ENCODE measurements at regions not wholly inside any gene's neighbourhood (a gene's known extent, or its start where the extent isn't known, plus 50 kb on each side); places are given as distances from the start of the nearest gene placed in this dataset.

GRCh38 chr5:62690421-62690820 is 111.8 kb downstream of the LRRC70 start:
- H3K36me3 Mint-ChIP-seq: no peaks in the 10 kb centered on the region
- no peak overlapping the region for H3K4me3 Mint-ChIP-seq
- H3K27ac Mint-ChIP-seq: no peak overlapping the region
- H2AFZ ChIP-seq (replicated peaks): no peak overlapping the region
- no peaks in the 10 kb centered on the region for H3K9me3 Mint-ChIP-seq
- H3K9ac ChIP-seq: no peak overlapping the region
- H4K20me1 ChIP-seq (ENCODE audit: low read depth): no peaks in the 10 kb centered on the region
- H3K4me3 ChIP-seq: no peak overlapping the region
- H3K4me2 ChIP-seq: no peak overlapping the region
- no peaks in the 10 kb centered on the region for H3F3A ChIP-seq (ENCODE audit: low read depth)
- H3K27me3 Mint-ChIP-seq (ENCODE audit: insufficient read depth, low read depth): peaks cover 2% of the 10 kb centered on the region
- no peaks in the 10 kb centered on the region for H3K79me2 ChIP-seq (ENCODE audit: low read depth)
- H3K4me1 Mint-ChIP-seq: peaks cover 3% of the 10 kb centered on the region
- H3K9me3 ChIP-seq (ENCODE audit: low read depth): no peaks in the 10 kb centered on the region
- TF ChIP-seq EZH2phosphoT487 (IDR thresholded peaks at IDR 0.05) (no peak), EZH2 (IDR thresholded peaks at IDR 0.05) (no peak)
- TF ChIP-seq, protein P1, sequence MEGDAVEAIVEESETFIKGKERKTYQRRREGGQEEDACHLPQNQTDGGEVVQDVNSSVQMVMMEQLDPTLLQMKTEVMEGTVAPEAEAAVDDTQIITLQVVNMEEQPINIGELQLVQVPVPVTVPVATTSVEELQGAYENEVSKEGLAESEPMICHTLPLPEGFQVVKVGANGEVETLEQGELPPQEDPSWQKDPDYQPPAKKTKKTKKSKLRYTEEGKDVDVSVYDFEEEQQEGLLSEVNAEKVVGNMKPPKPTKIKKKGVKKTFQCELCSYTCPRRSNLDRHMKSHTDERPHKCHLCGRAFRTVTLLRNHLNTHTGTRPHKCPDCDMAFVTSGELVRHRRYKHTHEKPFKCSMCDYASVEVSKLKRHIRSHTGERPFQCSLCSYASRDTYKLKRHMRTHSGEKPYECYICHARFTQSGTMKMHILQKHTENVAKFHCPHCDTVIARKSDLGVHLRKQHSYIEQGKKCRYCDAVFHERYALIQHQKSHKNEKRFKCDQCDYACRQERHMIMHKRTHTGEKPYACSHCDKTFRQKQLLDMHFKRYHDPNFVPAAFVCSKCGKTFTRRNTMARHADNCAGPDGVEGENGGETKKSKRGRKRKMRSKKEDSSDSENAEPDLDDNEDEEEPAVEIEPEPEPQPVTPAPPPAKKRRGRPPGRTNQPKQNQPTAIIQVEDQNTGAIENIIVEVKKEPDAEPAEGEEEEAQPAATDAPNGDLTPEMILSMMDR (IDR thresholded peaks at IDR 0.05): no peak
- no peaks in the 10 kb centered on the region for H3K36me3 ChIP-seq
- DNase-seq (ENCODE audit: low spot score): peak; percentile 5
- H3K27ac ChIP-seq: no peak overlapping the region
- peaks cover 3% of the 10 kb centered on the region for H3K4me1 ChIP-seq
- no peaks in the 10 kb centered on the region for H3K27me3 ChIP-seq

DNA sequence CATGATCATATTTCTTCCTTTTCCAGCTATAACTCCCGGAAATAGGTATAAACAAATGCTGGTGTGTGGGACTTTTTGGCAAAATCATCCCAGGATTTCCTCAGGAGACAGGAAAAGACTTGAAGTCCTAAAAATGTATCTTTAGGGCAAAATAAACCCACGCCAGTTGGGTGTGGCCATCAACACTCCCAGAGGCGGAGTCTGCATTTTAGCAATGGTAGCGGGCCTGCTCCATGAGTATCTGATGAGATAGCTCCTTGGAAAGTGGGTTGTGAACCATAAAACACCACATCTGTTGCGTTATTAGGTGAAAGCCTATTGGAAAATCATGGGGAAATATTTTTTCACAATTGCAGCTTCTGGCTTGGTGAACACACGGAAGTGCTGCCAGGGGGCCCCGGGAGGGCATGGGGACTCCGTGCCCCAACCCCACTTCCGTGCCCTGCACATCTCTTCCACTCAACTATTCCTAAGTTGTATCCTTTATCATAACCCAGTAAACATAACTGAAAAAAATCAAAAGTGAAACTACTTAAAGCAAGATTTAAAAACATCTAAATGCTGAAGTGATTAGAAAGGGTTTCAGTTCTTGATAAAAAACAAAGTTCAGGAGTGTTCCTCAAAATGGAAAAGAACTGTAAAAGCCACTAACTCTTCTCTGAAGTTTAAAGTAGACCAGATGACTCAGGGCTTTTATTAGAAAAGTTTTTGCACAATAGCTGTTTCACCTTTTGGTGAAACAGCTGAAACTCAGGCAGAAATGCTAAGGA is 111.2 kb downstream of the LRRC70 start:
- no peaks in the 10 kb centered on the region for H3K36me3 ChIP-seq
- no peak overlapping the region for H3K9ac ChIP-seq
- no peaks in the 10 kb centered on the region for H4K20me1 ChIP-seq (ENCODE audit: low read depth)
- peaks cover 3% of the 10 kb centered on the region for H3K4me1 ChIP-seq
- Mint-ChIP-seq H3K9me3 (no peaks in the 10 kb centered on the region), H3K4me1 (peaks cover 3% of the 10 kb centered on the region), H3K4me3 (no peak overlapping the region), H3K27ac (no peak overlapping the region), H3K36me3 (no peaks in the 10 kb centered on the region), H3K27me3 (ENCODE audit: insufficient read depth, low read depth) (peaks cover 2% of the 10 kb centered on the region)
- no peak overlapping the region for H2AFZ ChIP-seq (replicated peaks)
- no peak overlapping the region for H3K4me3 ChIP-seq
- TF ChIP-seq EZH2 (IDR thresholded peaks at IDR 0.05) (no peak), EZH2phosphoT487 (IDR thresholded peaks at IDR 0.05) (no peak)
- TF ChIP-seq, protein P1 (IDR thresholded peaks at IDR 0.05): no peak
- H3K9me3 ChIP-seq (ENCODE audit: low read depth): no peaks in the 10 kb centered on the region
- no peak for DNase-seq (ENCODE audit: low spot score)
- H3F3A ChIP-seq (ENCODE audit: low read depth): no peaks in the 10 kb centered on the region
- no peak overlapping the region for H3K4me2 ChIP-seq
- no peaks in the 10 kb centered on the region for H3K27me3 ChIP-seq
- H3K27ac ChIP-seq: no peak overlapping the region
- no peaks in the 10 kb centered on the region for H3K79me2 ChIP-seq (ENCODE audit: low read depth)

GRCh38 chr5:62686692-62687091 is 108.1 kb downstream of the LRRC70 start:
- H3K79me2 ChIP-seq (ENCODE audit: low read depth): no peaks in the 10 kb centered on the region
- DNase-seq (ENCODE audit: low spot score): no peak
- no peak overlapping the region for H3K27ac ChIP-seq
- Mint-ChIP-seq H3K9me3 (no peaks in the 10 kb centered on the region), H3K27ac (no peak overlapping the region), H3K36me3 (no peaks in the 10 kb centered on the region), H3K27me3 (ENCODE audit: insufficient read depth, low read depth) (peaks cover 2% of the 10 kb centered on the region), H3K4me3 (no peak overlapping the region), H3K4me1 (peaks cover 3% of the 10 kb centered on the region)
- no peak overlapping the region for H3K4me2 ChIP-seq
- no peak for TF ChIP-seq EZH2 (IDR thresholded peaks at IDR 0.05)
- TF ChIP-seq, protein P1 (IDR thresholded peaks at IDR 0.05): no peak
- no peak overlapping the region for H2AFZ ChIP-seq (replicated peaks)
- no peaks in the 10 kb centered on the region for H3K36me3 ChIP-seq
- H3F3A ChIP-seq (ENCODE audit: low read depth): no peaks in the 10 kb centered on the region
- no peaks in the 10 kb centered on the region for H3K27me3 ChIP-seq
- H3K9me3 ChIP-seq (ENCODE audit: low read depth): no peaks in the 10 kb centered on the region
- no peaks in the 10 kb centered on the region for H4K20me1 ChIP-seq (ENCODE audit: low read depth)
- H3K9ac ChIP-seq: no peak overlapping the region
- H3K4me1 ChIP-seq: peaks cover 3% of the 10 kb centered on the region
- H3K4me3 ChIP-seq: no peak overlapping the region
